ENCODE measurements at regions not wholly inside any gene's neighbourhood (a gene's known extent, or its start where the extent isn't known, plus 50 kb on each side); places are given as distances from the start of the nearest gene placed in this dataset.
A peak's percentile ranks its signal among the peaks of the same experiment; 100 is the strongest.

DNA sequence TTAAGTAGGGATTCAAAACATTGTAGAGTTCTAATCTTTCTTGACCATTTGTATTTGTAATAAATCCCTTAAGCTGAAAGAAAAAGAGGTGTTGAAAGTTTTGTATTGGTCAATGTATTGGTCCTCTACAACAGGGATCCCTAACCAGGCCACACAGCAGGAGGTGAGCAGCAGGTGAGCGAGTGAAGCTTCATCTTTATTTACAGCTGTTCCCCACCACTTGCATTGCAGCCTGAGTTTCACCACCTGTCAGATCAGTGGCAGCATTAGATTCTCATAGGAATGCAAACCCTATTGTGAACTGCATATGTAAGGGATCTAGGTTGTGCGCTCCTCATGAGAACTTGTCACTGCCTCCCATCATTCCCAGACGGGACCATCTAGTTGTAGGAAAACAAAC, 715.7 kb upstream of the NXPH2 start:
- no peak overlapping the region for H3K27ac Mint-ChIP-seq
- peaks cover 4% of the 10 kb centered on the region for H3K27me3 Mint-ChIP-seq
- H3K36me3 Mint-ChIP-seq, result no peaks in the 10 kb centered on the region
- no peaks in the 10 kb centered on the region for H3K4me1 Mint-ChIP-seq (ENCODE audit: unreplicated experiment)
- H3K4me3 Mint-ChIP-seq, result no peak overlapping the region
- no peak for DNase-seq (ENCODE audit: extremely low spot score, unreplicated experiment)
- H3K9me3 Mint-ChIP-seq, result peaks cover 7% of the 10 kb centered on the region
- TF ChIP-seq, protein P1, sequence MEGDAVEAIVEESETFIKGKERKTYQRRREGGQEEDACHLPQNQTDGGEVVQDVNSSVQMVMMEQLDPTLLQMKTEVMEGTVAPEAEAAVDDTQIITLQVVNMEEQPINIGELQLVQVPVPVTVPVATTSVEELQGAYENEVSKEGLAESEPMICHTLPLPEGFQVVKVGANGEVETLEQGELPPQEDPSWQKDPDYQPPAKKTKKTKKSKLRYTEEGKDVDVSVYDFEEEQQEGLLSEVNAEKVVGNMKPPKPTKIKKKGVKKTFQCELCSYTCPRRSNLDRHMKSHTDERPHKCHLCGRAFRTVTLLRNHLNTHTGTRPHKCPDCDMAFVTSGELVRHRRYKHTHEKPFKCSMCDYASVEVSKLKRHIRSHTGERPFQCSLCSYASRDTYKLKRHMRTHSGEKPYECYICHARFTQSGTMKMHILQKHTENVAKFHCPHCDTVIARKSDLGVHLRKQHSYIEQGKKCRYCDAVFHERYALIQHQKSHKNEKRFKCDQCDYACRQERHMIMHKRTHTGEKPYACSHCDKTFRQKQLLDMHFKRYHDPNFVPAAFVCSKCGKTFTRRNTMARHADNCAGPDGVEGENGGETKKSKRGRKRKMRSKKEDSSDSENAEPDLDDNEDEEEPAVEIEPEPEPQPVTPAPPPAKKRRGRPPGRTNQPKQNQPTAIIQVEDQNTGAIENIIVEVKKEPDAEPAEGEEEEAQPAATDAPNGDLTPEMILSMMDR (conservative IDR thresholded peaks at IDR 0.05), result no peak

DNA sequence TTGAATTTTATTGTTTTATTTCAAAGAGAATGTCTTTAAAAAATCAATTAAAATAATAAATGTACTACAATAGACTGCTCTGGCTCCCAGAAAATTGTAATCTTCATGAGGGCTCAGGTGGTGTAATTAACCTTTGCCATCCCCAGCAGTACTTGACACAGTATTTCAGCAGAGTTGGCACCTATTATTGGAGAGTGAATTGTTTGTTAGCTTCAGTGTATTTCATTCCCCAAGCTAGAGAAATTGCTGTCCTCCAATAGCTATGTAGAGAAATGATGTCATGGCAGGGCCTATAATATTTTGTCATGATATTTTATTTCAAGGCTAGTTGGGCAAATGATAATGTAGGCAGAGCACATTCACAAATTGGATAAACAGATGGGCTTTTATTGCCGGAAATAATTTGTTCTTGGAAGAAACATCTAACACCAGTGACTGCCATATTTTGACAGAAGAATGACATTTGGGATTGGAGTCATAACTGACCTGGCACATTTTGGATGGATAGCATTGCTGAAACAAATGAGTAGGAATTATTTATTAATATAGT, 712.0 kb upstream of the NXPH2 start:
- no peak overlapping the region for H3K4me3 Mint-ChIP-seq
- no peaks in the 10 kb centered on the region for H3K9me3 Mint-ChIP-seq
- H3K27me3 Mint-ChIP-seq, result peaks cover 4% of the 10 kb centered on the region
- no peak for DNase-seq (ENCODE audit: extremely low spot score, unreplicated experiment)
- no peaks in the 10 kb centered on the region for H3K4me1 Mint-ChIP-seq (ENCODE audit: unreplicated experiment)
- H3K36me3 Mint-ChIP-seq, result no peaks in the 10 kb centered on the region
- TF ChIP-seq, protein P1 (conservative IDR thresholded peaks at IDR 0.05), result no peak
- no peak overlapping the region for H3K27ac Mint-ChIP-seq

DNA sequence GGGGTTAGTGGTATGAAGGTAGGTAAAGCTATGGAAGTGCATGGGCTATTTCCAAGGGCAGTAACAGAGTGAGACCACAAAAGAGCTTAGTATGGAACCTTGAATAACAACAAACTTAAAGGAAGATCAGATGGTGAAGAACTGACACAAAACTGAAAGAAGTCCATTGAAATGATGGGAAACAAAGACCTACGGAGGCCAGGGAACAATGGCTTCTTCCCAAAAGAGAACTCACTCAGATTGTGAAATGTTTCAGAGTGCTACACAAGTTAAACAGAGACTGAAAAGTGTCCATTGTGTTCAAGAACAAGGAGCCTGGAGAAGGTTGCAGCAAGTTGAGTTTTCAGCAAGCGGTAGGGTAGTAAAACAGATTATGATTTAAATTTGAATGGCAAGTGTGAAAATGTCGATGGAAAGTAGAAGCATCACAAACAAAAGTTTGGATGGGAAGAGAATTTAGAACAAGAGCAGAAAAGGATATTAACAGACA, 700.0 kb upstream of the NXPH2 start:
- Mint-ChIP-seq H3K27me3 (no peaks in the 10 kb centered on the region), H3K27ac (no peak overlapping the region), H3K4me3 (no peak overlapping the region), H3K4me1 (ENCODE audit: unreplicated experiment) (peaks cover 10% of the 10 kb centered on the region), H3K9me3 (peaks cover 4% of the 10 kb centered on the region), H3K36me3 (no peaks in the 10 kb centered on the region)
- no peak for DNase-seq (ENCODE audit: extremely low spot score, unreplicated experiment)
- TF ChIP-seq, protein P1 (conservative IDR thresholded peaks at IDR 0.05), result no peak

DNA sequence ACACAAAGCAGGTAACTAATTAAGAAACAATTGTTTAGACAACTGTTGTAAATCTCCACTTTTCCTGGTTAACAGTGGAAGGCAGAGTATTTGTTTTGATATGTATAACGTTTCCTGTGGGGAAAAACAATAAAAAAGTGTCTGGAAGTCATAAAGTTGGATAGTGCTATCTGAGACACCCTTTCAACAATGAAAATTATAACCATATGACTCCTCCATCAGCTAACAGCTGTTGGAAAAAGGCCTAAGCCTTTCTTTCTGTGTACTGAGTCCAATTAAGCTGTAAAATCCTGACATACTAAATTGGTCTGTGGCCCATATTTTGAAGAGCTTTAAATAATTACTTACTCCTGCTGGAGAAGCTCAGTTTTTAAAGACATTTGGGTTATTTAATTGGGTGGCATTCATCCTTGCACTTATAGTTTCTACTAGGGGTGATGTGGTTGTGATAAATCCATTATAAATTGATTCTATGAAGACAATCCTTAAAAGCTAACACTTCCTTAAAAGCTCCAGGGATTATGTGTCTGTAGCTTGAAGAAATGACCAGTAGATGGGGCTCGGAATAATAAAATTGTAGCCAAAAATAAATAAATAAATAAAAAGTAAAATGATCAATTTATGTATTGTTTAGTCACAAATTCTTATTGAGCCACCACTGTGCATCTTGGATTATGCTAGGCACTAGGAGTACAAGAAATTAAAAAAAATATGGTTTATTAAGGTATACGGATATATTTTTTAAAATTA, 698.1 kb upstream of the NXPH2 start:
- DNase-seq (ENCODE audit: extremely low spot score, unreplicated experiment), result no peak
- Mint-ChIP-seq H3K4me3 (no peak overlapping the region), H3K4me1 (ENCODE audit: unreplicated experiment) (peaks cover 6% of the 10 kb centered on the region), H3K9me3 (peaks cover 4% of the 10 kb centered on the region), H3K27me3 (no peaks in the 10 kb centered on the region), H3K36me3 (no peaks in the 10 kb centered on the region), H3K27ac (no peak overlapping the region)
- TF ChIP-seq, protein P1 (conservative IDR thresholded peaks at IDR 0.05), result peak; percentile 37

DNA sequence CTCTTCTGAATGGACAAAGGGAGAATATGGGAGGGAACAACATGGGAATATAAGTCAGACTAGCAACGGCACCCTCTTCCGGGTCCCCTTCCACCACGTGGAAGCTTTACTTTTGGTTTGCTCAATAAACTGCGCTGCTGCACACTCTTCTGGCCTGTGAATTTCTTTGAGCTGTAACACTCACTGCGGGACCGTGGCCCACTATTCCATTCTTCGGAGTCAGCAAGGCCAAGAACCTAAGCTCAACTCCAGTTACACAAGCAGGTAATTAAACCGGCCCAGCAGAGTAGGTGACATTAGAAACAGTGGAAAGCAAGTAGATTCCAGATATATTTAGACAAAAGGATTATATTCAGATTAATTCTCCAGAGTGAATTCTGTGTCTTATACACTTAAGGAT, 697.4 kb upstream of the NXPH2 start:
- Mint-ChIP-seq H3K27ac (no peak overlapping the region), H3K36me3 (no peaks in the 10 kb centered on the region), H3K27me3 (no peaks in the 10 kb centered on the region), H3K4me3 (no peak overlapping the region), H3K9me3 (peaks cover 4% of the 10 kb centered on the region), H3K4me1 (ENCODE audit: unreplicated experiment) (peaks cover 6% of the 10 kb centered on the region)
- no peak for DNase-seq (ENCODE audit: extremely low spot score, unreplicated experiment)
- TF ChIP-seq, protein P1 (conservative IDR thresholded peaks at IDR 0.05), result no peak

Measured in type B pancreatic cell (in vitro differentiated cells).